Activated T-cell treated with anti-CD3 and anti-CD28 coated beads, Interleukin-2, amount 50 U/mL, for 4 hours (primary cell): ENCODE measurements at regions not wholly inside any gene's neighbourhood (a gene's known extent, or its start where the extent isn't known, plus 50 kb on each side); places are given as distances from the start of the nearest gene placed in this dataset.

Experiments used
- ATAC-seq, 2 donors: fragments of 200-7000 bp; cut with Tn5 transposase; one replicate each; pipeline ENCODE4 v1.10.0; 2021
- DNase-seq: peaks from one replicate; pipeline ENCODE4 v3.0.0-alpha.2; 2020
- H3K27me3 Mint-ChIP-seq: one replicate; pipeline ENCODE4 v1.8.0; 2021; ENCODE audit warnings: low read depth, mixed read lengths
- H3K36me3 Mint-ChIP-seq: one replicate; pipeline ENCODE4 v1.8.0; 2022; ENCODE audit warnings: mixed read lengths; ENCODE audit not compliant: insufficient read depth
- H3K4me1 Mint-ChIP-seq: one replicate; pipeline ENCODE4 v1.8.0; 2021; ENCODE audit warnings: low read depth, mixed read lengths
- H3K4me3 Mint-ChIP-seq: one replicate; pipeline ENCODE4 v1.8.0; 2021; ENCODE audit warnings: mild to moderate bottlenecking, moderate library complexity, mixed read lengths
- H3K9me3 Mint-ChIP-seq: one replicate; pipeline ENCODE4 v1.8.0; 2021; ENCODE audit warnings: mixed read lengths

GRCh38 chr10:121059351-121059750, 208.2 kb downstream of the WDR11 start:
- no peaks in the 10 kb centered on the region for H3K9me3 Mint-ChIP-seq
- no peak overlapping the region for H3K4me3 Mint-ChIP-seq
- H3K27me3 Mint-ChIP-seq = peaks cover 2% of the 10 kb centered on the region
- DNase-seq (no peak), ATAC-seq (no peak)
- no peaks in the 10 kb centered on the region for H3K36me3 Mint-ChIP-seq
- no peaks in the 10 kb centered on the region for H3K4me1 Mint-ChIP-seq

- DNase-seq = no peak
- Mint-ChIP-seq H3K4me3 (no peak overlapping the region), H3K9me3 (no peaks in the 10 kb centered on the region), H3K27me3 (no peaks in the 10 kb centered on the region), H3K4me1 (no peaks in the 10 kb centered on the region), H3K36me3 (no peaks in the 10 kb centered on the region)
- ATAC-seq = no peak
Measured at GRCh38 chr10:121062115-121062514, 211.0 kb downstream of the WDR11 start.

- no peaks in the 10 kb centered on the region for H3K27me3 Mint-ChIP-seq
- no peak for ATAC-seq
- H3K9me3 Mint-ChIP-seq = no peaks in the 10 kb centered on the region
- no peak for DNase-seq
- H3K4me1 Mint-ChIP-seq = no peaks in the 10 kb centered on the region
- H3K36me3 Mint-ChIP-seq = no peaks in the 10 kb centered on the region
- H3K4me3 Mint-ChIP-seq = no peak overlapping the region
Measured at GRCh38 chr10:121063744-121064143, 212.6 kb downstream of the WDR11 start.

GRCh38 chr10:121064491-121064890, 213.3 kb downstream of the WDR11 start:
- no peak overlapping the region for H3K4me3 Mint-ChIP-seq
- ATAC-seq (no peak), DNase-seq (no peak)
- H3K27me3 Mint-ChIP-seq = no peaks in the 10 kb centered on the region
- no peaks in the 10 kb centered on the region for H3K9me3 Mint-ChIP-seq
- no peaks in the 10 kb centered on the region for H3K4me1 Mint-ChIP-seq
- H3K36me3 Mint-ChIP-seq = no peaks in the 10 kb centered on the region

GRCh38 chr10:121065330-121065729, 214.2 kb downstream of the WDR11 start:
- Mint-ChIP-seq H3K9me3 (no peaks in the 10 kb centered on the region), H3K27me3 (peaks cover 2% of the 10 kb centered on the region), H3K4me1 (no peaks in the 10 kb centered on the region), H3K4me3 (no peak overlapping the region), H3K36me3 (no peaks in the 10 kb centered on the region)
- ATAC-seq (no peak), DNase-seq (no peak)

- Mint-ChIP-seq H3K4me3 (no peak overlapping the region), H3K36me3 (no peaks in the 10 kb centered on the region), H3K27me3 (peaks cover 2% of the 10 kb centered on the region), H3K4me1 (no peaks in the 10 kb centered on the region), H3K9me3 (no peaks in the 10 kb centered on the region)
- ATAC-seq = no peak
- DNase-seq = no peak
Measured at GRCh38 chr10:121069061-121069850, 218.1 kb downstream of the WDR11 start.

GRCh38 chr10:121070275-121071070, 219.3 kb downstream of the WDR11 start:
- Mint-ChIP-seq H3K9me3 (no peaks in the 10 kb centered on the region), H3K27me3 (peaks cover 2% of the 10 kb centered on the region), H3K4me3 (no peak overlapping the region), H3K4me1 (no peaks in the 10 kb centered on the region), H3K36me3 (no peaks in the 10 kb centered on the region)
- no peak for ATAC-seq
- no peak for DNase-seq

- Mint-ChIP-seq H3K4me1 (no peaks in the 10 kb centered on the region), H3K27me3 (peaks cover 2% of the 10 kb centered on the region), H3K9me3 (no peaks in the 10 kb centered on the region), H3K36me3 (no peaks in the 10 kb centered on the region), H3K4me3 (no peak overlapping the region)
- ATAC-seq (no peak), DNase-seq (no peak)
Measured at GRCh38 chr10:121071901-121072300, 220.7 kb downstream of the WDR11 start.

GRCh38 chr10:121073728-121074127, 222.6 kb downstream of the WDR11 start:
- Mint-ChIP-seq H3K4me1 (no peaks in the 10 kb centered on the region), H3K9me3 (no peaks in the 10 kb centered on the region), H3K4me3 (no peak overlapping the region), H3K36me3 (no peaks in the 10 kb centered on the region), H3K27me3 (peaks cover 2% of the 10 kb centered on the region)
- DNase-seq = no peak
- no peak for ATAC-seq

GRCh38 chr10:121076776-121077715, 225.9 kb downstream of the WDR11 start:
- DNase-seq (no peak), ATAC-seq (no peak)
- H3K36me3 Mint-ChIP-seq = no peaks in the 10 kb centered on the region
- H3K9me3 Mint-ChIP-seq = no peaks in the 10 kb centered on the region
- peaks cover 9% of the 10 kb centered on the region for H3K27me3 Mint-ChIP-seq
- H3K4me3 Mint-ChIP-seq = no peak overlapping the region
- no peaks in the 10 kb centered on the region for H3K4me1 Mint-ChIP-seq

- no peaks in the 10 kb centered on the region for H3K9me3 Mint-ChIP-seq
- no peaks in the 10 kb centered on the region for H3K4me1 Mint-ChIP-seq
- H3K4me3 Mint-ChIP-seq = no peak overlapping the region
- H3K27me3 Mint-ChIP-seq = peaks cover 9% of the 10 kb centered on the region
- ATAC-seq = no peak
- DNase-seq = no peak
- no peaks in the 10 kb centered on the region for H3K36me3 Mint-ChIP-seq
Measured at GRCh38 chr10:121078036-121078435, 226.9 kb downstream of the WDR11 start.

GRCh38 chr10:121078672-121079102, 227.5 kb downstream of the WDR11 start:
- Mint-ChIP-seq H3K36me3 (no peaks in the 10 kb centered on the region), H3K9me3 (no peaks in the 10 kb centered on the region), H3K27me3 (peaks cover 9% of the 10 kb centered on the region), H3K4me3 (no peak overlapping the region), H3K4me1 (no peaks in the 10 kb centered on the region)
- no peak for DNase-seq
- no peak for ATAC-seq

GRCh38 chr10:121079226-121079625, 228.1 kb downstream of the WDR11 start:
- ATAC-seq (no peak), DNase-seq (no peak)
- Mint-ChIP-seq H3K9me3 (no peaks in the 10 kb centered on the region), H3K27me3 (peaks cover 9% of the 10 kb centered on the region), H3K4me3 (no peak overlapping the region), H3K36me3 (no peaks in the 10 kb centered on the region), H3K4me1 (no peaks in the 10 kb centered on the region)

GRCh38 chr10:121080281-121080891, 229.2 kb downstream of the WDR11 start:
- DNase-seq (no peak), ATAC-seq (no peak)
- Mint-ChIP-seq H3K4me3 (no peak overlapping the region), H3K27me3 (peaks cover 9% of the 10 kb centered on the region), H3K36me3 (no peaks in the 10 kb centered on the region), H3K4me1 (no peaks in the 10 kb centered on the region), H3K9me3 (no peaks in the 10 kb centered on the region)
